ENCODE measurements at regions not wholly inside any gene's neighbourhood (a gene's known extent, or its start where the extent isn't known, plus 50 kb on each side); places are given as distances from the start of the nearest gene placed in this dataset.

GRCh38 chr3:176554791-176555654, 642.3 kb downstream of the TBL1XR1 start:
- Histone ChIP-seq H3K27ac (ENCODE audit: low read depth, low read length) (no peak overlapping the region), H3K4me3 (ENCODE audit: low read depth in 1 of 2, low read length in 2 of 2) (no peak overlapping the region), H3K27me3 (ENCODE audit: control insufficient read depth in 1 of 2, insufficient read depth in 2 of 2, low read length in 2 of 2) (no peaks in the 10 kb centered on the region), H3K9me3 (ENCODE audit: control insufficient read depth in 1 of 2, low read length in 2 of 2) (no peaks in the 10 kb centered on the region), H3K36me3 (ENCODE audit: control insufficient read depth in 1 of 2, insufficient read depth in 2 of 2, low read length in 2 of 2) (no peaks in the 10 kb centered on the region), H3K4me1 (ENCODE audit: control insufficient read depth in 1 of 2, insufficient read depth in 2 of 2, low read length in 2 of 2) (no peaks in the 10 kb centered on the region), H3K9ac (ENCODE audit: low read depth in 1 of 2, low read length in 2 of 2) (no peak overlapping the region)

GRCh38 chr3:176554264-176554663, 643.0 kb downstream of the TBL1XR1 start:
- no peak overlapping the region for H3K27ac ChIP-seq (ENCODE audit: low read depth, low read length)
- no peaks in the 10 kb centered on the region for H3K36me3 ChIP-seq (ENCODE audit: control insufficient read depth in 1 of 2, insufficient read depth in 2 of 2, low read length in 2 of 2)
- H3K4me3 ChIP-seq (ENCODE audit: low read depth in 1 of 2, low read length in 2 of 2): no peak overlapping the region
- no peaks in the 10 kb centered on the region for H3K9me3 ChIP-seq (ENCODE audit: control insufficient read depth in 1 of 2, low read length in 2 of 2)
- no peaks in the 10 kb centered on the region for H3K4me1 ChIP-seq (ENCODE audit: control insufficient read depth in 1 of 2, insufficient read depth in 2 of 2, low read length in 2 of 2)
- no peak overlapping the region for H3K9ac ChIP-seq (ENCODE audit: low read depth in 1 of 2, low read length in 2 of 2)
- no peaks in the 10 kb centered on the region for H3K27me3 ChIP-seq (ENCODE audit: control insufficient read depth in 1 of 2, insufficient read depth in 2 of 2, low read length in 2 of 2)

GRCh38 chr3:176526942-176527341, 670.3 kb downstream of the TBL1XR1 start:
- H3K27me3 ChIP-seq (ENCODE audit: control insufficient read depth in 1 of 2, insufficient read depth in 2 of 2, low read length in 2 of 2): no peaks in the 10 kb centered on the region
- no peak overlapping the region for H3K4me3 ChIP-seq (ENCODE audit: low read depth in 1 of 2, low read length in 2 of 2)
- H3K9ac ChIP-seq (ENCODE audit: low read depth in 1 of 2, low read length in 2 of 2): no peak overlapping the region
- no peak overlapping the region for H3K27ac ChIP-seq (ENCODE audit: low read depth, low read length)
- no peaks in the 10 kb centered on the region for H3K36me3 ChIP-seq (ENCODE audit: control insufficient read depth in 1 of 2, insufficient read depth in 2 of 2, low read length in 2 of 2)
- H3K9me3 ChIP-seq (ENCODE audit: control insufficient read depth in 1 of 2, low read length in 2 of 2): peaks cover 0 to 2% of the 10 kb centered on the region in 2 donors
- H3K4me1 ChIP-seq (ENCODE audit: control insufficient read depth in 1 of 2, insufficient read depth in 2 of 2, low read length in 2 of 2): no peaks in the 10 kb centered on the region

GRCh38 chr3:176526225-176526624, 671.1 kb downstream of the TBL1XR1 start:
- Histone ChIP-seq H3K9me3 (ENCODE audit: control insufficient read depth in 1 of 2, low read length in 2 of 2) (peaks cover 0 to 3% of the 10 kb centered on the region in 2 donors), H3K36me3 (ENCODE audit: control insufficient read depth in 1 of 2, insufficient read depth in 2 of 2, low read length in 2 of 2) (no peaks in the 10 kb centered on the region), H3K9ac (ENCODE audit: low read depth in 1 of 2, low read length in 2 of 2) (no peak overlapping the region)

GRCh38 chr3:176523114-176523513, 674.2 kb downstream of the TBL1XR1 start:
- Histone ChIP-seq H3K27ac (ENCODE audit: low read depth, low read length) (no peak overlapping the region), H3K4me3 (ENCODE audit: low read depth in 1 of 2, low read length in 2 of 2) (no peak overlapping the region), H3K9me3 (ENCODE audit: control insufficient read depth in 1 of 2, low read length in 2 of 2) (peaks cover 0 to 2% of the 10 kb centered on the region in 2 donors), H3K36me3 (ENCODE audit: control insufficient read depth in 1 of 2, insufficient read depth in 2 of 2, low read length in 2 of 2) (no peaks in the 10 kb centered on the region), H3K9ac (ENCODE audit: low read depth in 1 of 2, low read length in 2 of 2) (no peak overlapping the region), H3K4me1 (ENCODE audit: control insufficient read depth in 1 of 2, insufficient read depth in 2 of 2, low read length in 2 of 2) (no peaks in the 10 kb centered on the region), H3K27me3 (ENCODE audit: control insufficient read depth in 1 of 2, insufficient read depth in 2 of 2, low read length in 2 of 2) (no peaks in the 10 kb centered on the region)

More at GRCh38 chr3:176526225-176526624, 671.1 kb downstream of the TBL1XR1 start:
- no peak overlapping the region for H3K27ac ChIP-seq (ENCODE audit: low read depth, low read length)
- no peaks in the 10 kb centered on the region for H3K4me1 ChIP-seq (ENCODE audit: control insufficient read depth in 1 of 2, insufficient read depth in 2 of 2, low read length in 2 of 2)
- no peaks in the 10 kb centered on the region for H3K27me3 ChIP-seq (ENCODE audit: control insufficient read depth in 1 of 2, insufficient read depth in 2 of 2, low read length in 2 of 2)
- H3K4me3 ChIP-seq (ENCODE audit: low read depth in 1 of 2, low read length in 2 of 2): no peak overlapping the region

GRCh38 chr3:176522436-176522835, 674.8 kb downstream of the TBL1XR1 start:
- Histone ChIP-seq H3K9me3 (ENCODE audit: control insufficient read depth in 1 of 2, low read length in 2 of 2) (peaks cover 0 to 2% of the 10 kb centered on the region in 2 donors), H3K4me3 (ENCODE audit: low read depth in 1 of 2, low read length in 2 of 2) (no peak overlapping the region), H3K36me3 (ENCODE audit: control insufficient read depth in 1 of 2, insufficient read depth in 2 of 2, low read length in 2 of 2) (no peaks in the 10 kb centered on the region), H3K4me1 (ENCODE audit: control insufficient read depth in 1 of 2, insufficient read depth in 2 of 2, low read length in 2 of 2) (no peaks in the 10 kb centered on the region), H3K27ac (ENCODE audit: low read depth, low read length) (no peak overlapping the region), H3K9ac (ENCODE audit: low read depth in 1 of 2, low read length in 2 of 2) (no peak overlapping the region), H3K27me3 (ENCODE audit: control insufficient read depth in 1 of 2, insufficient read depth in 2 of 2, low read length in 2 of 2) (no peaks in the 10 kb centered on the region)

- Histone ChIP-seq H3K4me3 (ENCODE audit: low read depth in 1 of 2, low read length in 2 of 2) (no peak overlapping the region), H3K27ac (ENCODE audit: low read depth, low read length) (no peak overlapping the region), H3K9me3 (ENCODE audit: control insufficient read depth in 1 of 2, low read length in 2 of 2) (peaks cover 0 to 2% of the 10 kb centered on the region in 2 donors), H3K36me3 (ENCODE audit: control insufficient read depth in 1 of 2, insufficient read depth in 2 of 2, low read length in 2 of 2) (no peaks in the 10 kb centered on the region), H3K4me1 (ENCODE audit: control insufficient read depth in 1 of 2, insufficient read depth in 2 of 2, low read length in 2 of 2) (no peaks in the 10 kb centered on the region), H3K27me3 (ENCODE audit: control insufficient read depth in 1 of 2, insufficient read depth in 2 of 2, low read length in 2 of 2) (no peaks in the 10 kb centered on the region), H3K9ac (ENCODE audit: low read depth in 1 of 2, low read length in 2 of 2) (no peak overlapping the region)
These were observed 675.6 kb downstream of the TBL1XR1 start for GRCh38 chr3:176521531-176522175.

- Histone ChIP-seq H3K9me3 (ENCODE audit: control insufficient read depth in 1 of 2, low read length in 2 of 2) (peaks cover 37 to 39% of the 10 kb centered on the region in 2 donors), H3K4me3 (ENCODE audit: low read depth in 1 of 2, low read length in 2 of 2) (peak overlapping the region in 1 of 2 donors; percentile 13), H3K9ac (ENCODE audit: low read depth in 1 of 2, low read length in 2 of 2) (no peak overlapping the region), H3K27me3 (ENCODE audit: control insufficient read depth in 1 of 2, insufficient read depth in 2 of 2, low read length in 2 of 2) (no peaks in the 10 kb centered on the region), H3K27ac (ENCODE audit: low read depth, low read length) (no peak overlapping the region), H3K4me1 (ENCODE audit: control insufficient read depth in 1 of 2, insufficient read depth in 2 of 2, low read length in 2 of 2) (no peaks in the 10 kb centered on the region), H3K36me3 (ENCODE audit: control insufficient read depth in 1 of 2, insufficient read depth in 2 of 2, low read length in 2 of 2) (no peaks in the 10 kb centered on the region)
These were observed 683.0 kb downstream of the TBL1XR1 start for GRCh38 chr3:176514297-176514696.

GRCh38 chr3:176513604-176514003, 683.7 kb downstream of the TBL1XR1 start:
- Histone ChIP-seq H3K4me1 (ENCODE audit: control insufficient read depth in 1 of 2, insufficient read depth in 2 of 2, low read length in 2 of 2) (no peaks in the 10 kb centered on the region), H3K27ac (ENCODE audit: low read depth, low read length) (no peak overlapping the region)

GRCh38 chr3:176512037-176512436, 685.2 kb downstream of the TBL1XR1 start:
- Histone ChIP-seq H3K27ac (ENCODE audit: low read depth, low read length) (no peak overlapping the region), H3K27me3 (ENCODE audit: control insufficient read depth in 1 of 2, insufficient read depth in 2 of 2, low read length in 2 of 2) (no peaks in the 10 kb centered on the region), H3K9me3 (ENCODE audit: control insufficient read depth in 1 of 2, low read length in 2 of 2) (peaks cover 37 to 39% of the 10 kb centered on the region in 2 donors), H3K4me1 (ENCODE audit: control insufficient read depth in 1 of 2, insufficient read depth in 2 of 2, low read length in 2 of 2) (no peaks in the 10 kb centered on the region), H3K4me3 (ENCODE audit: low read depth in 1 of 2, low read length in 2 of 2) (no peak overlapping the region), H3K36me3 (ENCODE audit: control insufficient read depth in 1 of 2, insufficient read depth in 2 of 2, low read length in 2 of 2) (no peaks in the 10 kb centered on the region), H3K9ac (ENCODE audit: low read depth in 1 of 2, low read length in 2 of 2) (no peak overlapping the region)

More at GRCh38 chr3:176513604-176514003, 683.7 kb downstream of the TBL1XR1 start:
- Histone ChIP-seq H3K9me3 (ENCODE audit: control insufficient read depth in 1 of 2, low read length in 2 of 2) (peaks cover 37 to 39% of the 10 kb centered on the region in 2 donors), H3K36me3 (ENCODE audit: control insufficient read depth in 1 of 2, insufficient read depth in 2 of 2, low read length in 2 of 2) (no peaks in the 10 kb centered on the region), H3K27me3 (ENCODE audit: control insufficient read depth in 1 of 2, insufficient read depth in 2 of 2, low read length in 2 of 2) (no peaks in the 10 kb centered on the region), H3K9ac (ENCODE audit: low read depth in 1 of 2, low read length in 2 of 2) (no peak overlapping the region), H3K4me3 (ENCODE audit: low read depth in 1 of 2, low read length in 2 of 2) (peak overlapping the region in 1 of 2 donors; percentile 13)

All from duodenal mucosa (tissue), 2 donors.